ENCODE measurements at regions not wholly inside any gene's neighbourhood (a gene's known extent, or its start where the extent isn't known, plus 50 kb on each side); places are given as distances from the start of the nearest gene placed in this dataset.

- no peak for DNase-seq (ENCODE audit: low read depth in 4 of 4, low spot score in 3 of 4)
Observed at GRCh38 chr3:180828723-180829408, 83.6 kb upstream of the FXR1 start.

GRCh38 chr3:180829409-180830405, 82.8 kb upstream of the FXR1 start:
- no peak for DNase-seq (ENCODE audit: low read depth in 4 of 4, low spot score in 3 of 4)

- no peak for DNase-seq (ENCODE audit: low read depth in 4 of 4, low spot score in 3 of 4)
Observed at GRCh38 chr3:180835501-180835900, 77.0 kb upstream of the FXR1 start.

GRCh38 chr3:180836766-180837165, 75.7 kb upstream of the FXR1 start:
- DNase-seq (ENCODE audit: low read depth in 4 of 4, low spot score in 3 of 4), result no peak

- DNase-seq (ENCODE audit: low read depth in 4 of 4, low spot score in 3 of 4), result no peak
Observed at GRCh38 chr3:180854887-180855286, 57.6 kb upstream of the FXR1 start.

- DNase-seq (ENCODE audit: low read depth in 4 of 4, low spot score in 3 of 4), result no peak
Observed at GRCh38 chr3:180855364-180855763, 57.1 kb upstream of the FXR1 start.

- no peak for DNase-seq (ENCODE audit: low read depth in 4 of 4, low spot score in 3 of 4)
Observed at GRCh38 chr3:180855956-180856355, 56.5 kb upstream of the FXR1 start.

- DNase-seq (ENCODE audit: low read depth in 4 of 4, low spot score in 3 of 4), result no peak
Observed at GRCh38 chr3:180860180-180860858, 52.2 kb upstream of the FXR1 start.
